ENCODE measurements at regions not wholly inside any gene's neighbourhood (a gene's known extent, or its start where the extent isn't known, plus 50 kb on each side); places are given as distances from the start of the nearest gene placed in this dataset.

DNA sequence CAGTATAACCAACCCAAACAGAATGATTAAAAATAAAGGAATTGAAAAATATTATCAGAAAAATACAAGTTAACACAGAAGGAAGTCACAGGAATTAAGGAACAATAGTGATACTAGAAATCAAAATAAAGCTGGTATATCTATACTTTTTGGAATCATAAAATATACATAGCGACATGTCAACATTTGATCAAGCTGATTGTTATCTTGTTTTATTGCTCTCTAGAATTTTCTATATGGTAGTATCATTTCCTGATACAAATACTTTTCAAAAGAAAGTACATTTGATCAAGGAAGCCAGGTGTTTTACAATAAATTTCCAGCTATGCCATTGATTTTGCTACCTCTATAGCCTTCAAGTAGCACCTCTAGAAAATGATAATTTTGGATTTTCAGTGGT is 489.5 kb upstream of the PKN2 start:
- TF ChIP-seq, protein P1, sequence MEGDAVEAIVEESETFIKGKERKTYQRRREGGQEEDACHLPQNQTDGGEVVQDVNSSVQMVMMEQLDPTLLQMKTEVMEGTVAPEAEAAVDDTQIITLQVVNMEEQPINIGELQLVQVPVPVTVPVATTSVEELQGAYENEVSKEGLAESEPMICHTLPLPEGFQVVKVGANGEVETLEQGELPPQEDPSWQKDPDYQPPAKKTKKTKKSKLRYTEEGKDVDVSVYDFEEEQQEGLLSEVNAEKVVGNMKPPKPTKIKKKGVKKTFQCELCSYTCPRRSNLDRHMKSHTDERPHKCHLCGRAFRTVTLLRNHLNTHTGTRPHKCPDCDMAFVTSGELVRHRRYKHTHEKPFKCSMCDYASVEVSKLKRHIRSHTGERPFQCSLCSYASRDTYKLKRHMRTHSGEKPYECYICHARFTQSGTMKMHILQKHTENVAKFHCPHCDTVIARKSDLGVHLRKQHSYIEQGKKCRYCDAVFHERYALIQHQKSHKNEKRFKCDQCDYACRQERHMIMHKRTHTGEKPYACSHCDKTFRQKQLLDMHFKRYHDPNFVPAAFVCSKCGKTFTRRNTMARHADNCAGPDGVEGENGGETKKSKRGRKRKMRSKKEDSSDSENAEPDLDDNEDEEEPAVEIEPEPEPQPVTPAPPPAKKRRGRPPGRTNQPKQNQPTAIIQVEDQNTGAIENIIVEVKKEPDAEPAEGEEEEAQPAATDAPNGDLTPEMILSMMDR (conservative IDR thresholded peaks at IDR 0.05; ENCODE audit: low read depth, low read length): no peak
- TF ChIP-seq EZH2 (IDR thresholded peaks at IDR 0.05; ENCODE audit: borderline replicate concordance, low read depth, low read length, poor library complexity, severe bottlenecking): no peak

All from A673 (cell line).